DND-41 (cell line): ENCODE measurements at regions not wholly inside any gene's neighbourhood (a gene's known extent, or its start where the extent isn't known, plus 50 kb on each side); places are given as distances from the start of the nearest gene placed in this dataset.

Source experiments
- ATAC-seq: fragments of 200-7000 bp; cut with Tn5 transposase; 3 replicates; pipeline ENCODE4 v1.9.1; 2021; ENCODE audit warnings: low read depth; ENCODE audit not compliant: insufficient read depth
- DNase-seq: peaks from one replicate; pipeline ENCODE4 v3.0.0-alpha.2; 2020
- H2AFZ ChIP-seq: 2 replicates; pipeline ENCODE4 v1.6.0; 2012; ENCODE audit warnings: low read depth, low read length
- H3K27ac ChIP-seq: 2 replicates; pipeline ENCODE4 v1.5.1; 2012; ENCODE audit warnings: low read length, inconsistent platforms
- H3K27me3 ChIP-seq: fragments of 200-600 bp; sonication (generic); 2 replicates; pipeline ENCODE4 v1.6.0; 2012; ENCODE audit warnings: low read length, mild to moderate bottlenecking, inconsistent platforms; ENCODE audit not compliant: insufficient read depth, poor library complexity
- H3K36me3 ChIP-seq: 2 replicates; pipeline ENCODE4 v1.5.1; 2012; ENCODE audit warnings: low read length, inconsistent platforms; ENCODE audit not compliant: insufficient read depth
- H3K4me1 ChIP-seq: 2 replicates; pipeline ENCODE4 v1.5.1; 2012; ENCODE audit warnings: mild to moderate bottlenecking, low read length; ENCODE audit not compliant: insufficient read depth
- H3K4me2 ChIP-seq: 2 replicates; pipeline ENCODE4 v1.6.0; 2012; ENCODE audit warnings: mild to moderate bottlenecking, moderate library complexity, low read length, inconsistent platforms; ENCODE audit not compliant: insufficient read depth
- H3K4me3 ChIP-seq, 2 experiments: fragments of 200-600 bp in 1 of 2; shearing (Covaris generic) in 1 of 2; 2 replicates each; pipeline ENCODE4 v1.5.1; 2012 to 2016; ENCODE audit warnings: inconsistent platforms in 2 of 2, low read length in 2 of 2, mild to moderate bottlenecking in 2 of 2, low read depth in 1 of 2, moderate library complexity in 1 of 2
- H3K79me2 ChIP-seq: 2 replicates; pipeline ENCODE4 v1.6.0; 2012; ENCODE audit warnings: low read length, inconsistent platforms; ENCODE audit not compliant: insufficient read depth
- H3K9ac ChIP-seq: 2 replicates; pipeline ENCODE4 v1.6.0; 2012; ENCODE audit warnings: low read depth, mild to moderate bottlenecking, inconsistent platforms, low read length, moderate library complexity
- H3K9me3 ChIP-seq: 2 replicates; pipeline ENCODE4 v1.5.1; 2012; ENCODE audit warnings: low read length, moderate library complexity, mild to moderate bottlenecking, inconsistent platforms; ENCODE audit not compliant: insufficient read depth, severe bottlenecking
- H4K20me1 ChIP-seq: 2 replicates; pipeline ENCODE4 v1.6.0; 2012; ENCODE audit warnings: low read length; ENCODE audit not compliant: insufficient read depth
- CTCF ChIP-seq: IDR thresholded peaks from 2 replicates; pipeline ENCODE4 v1.5.1; 2012; ENCODE audit warnings: borderline replicate concordance, low read length, moderate library complexity, mild to moderate bottlenecking; ENCODE audit not compliant: poor library complexity, severe bottlenecking; ENCODE audit errors: extremely low read depth
- EZH2 ChIP-seq: IDR thresholded peaks from 3 replicates; pipeline ENCODE4 v1.6.1; 2012; ENCODE audit warnings: borderline replicate concordance, low read depth, mild to moderate bottlenecking, moderate library complexity, low read length, inconsistent platforms; ENCODE audit not compliant: severe bottlenecking

GRCh38 chr1:8211883-8212579 lies 105.9 kb upstream of the SLC45A1 start:
- no peak overlapping the region for H3K9ac ChIP-seq
- no peak overlapping the region for H3K27ac ChIP-seq
- H3K27me3 ChIP-seq, result peaks cover 2% of the 10 kb centered on the region

GRCh38 chr1:8211251-8211882 lies 106.5 kb upstream of the SLC45A1 start:
- Histone ChIP-seq H3K27me3 (peaks cover 2% of the 10 kb centered on the region), H3K4me2 (no peak overlapping the region)

More at GRCh38 chr1:8211883-8212579, 105.9 kb upstream of the SLC45A1 start:
- Histone ChIP-seq H4K20me1 (0 out of 2 replicates have a peak, but pooled peaks cover 7% of the 10 kb centered on the region), H3K4me2 (no peak overlapping the region), H2AFZ (no peak overlapping the region), H3K36me3 (no peaks in the 10 kb centered on the region), H3K9me3 (no peaks in the 10 kb centered on the region), H3K79me2 (no peaks in the 10 kb centered on the region), H3K4me1 (no peaks in the 10 kb centered on the region), H3K4me3 (no peak overlapping the region)
- DNase-seq (peak; percentile 11), ATAC-seq (peak; percentile 12; the same call in 1 of the 3 replicates)
- no peak for TF ChIP-seq CTCF
- TF ChIP-seq EZH2, result no peak

GRCh38 chr1:8207202-8207601 lies 110.7 kb upstream of the SLC45A1 start:
- Histone ChIP-seq H3K27me3 (no peaks in the 10 kb centered on the region), H3K4me1 (no peaks in the 10 kb centered on the region), H3K27ac (no peak overlapping the region), H3K9me3 (no peaks in the 10 kb centered on the region), H3K4me3 (no peak overlapping the region), H4K20me1 (no peaks in the 10 kb centered on the region), H3K9ac (no peak overlapping the region), H3K79me2 (no peaks in the 10 kb centered on the region), H3K36me3 (no peaks in the 10 kb centered on the region), H2AFZ (no peak overlapping the region), H3K4me2 (no peak overlapping the region)
- ATAC-seq (no peak), DNase-seq (no peak)
- no peak for TF ChIP-seq CTCF

More at GRCh38 chr1:8211251-8211882, 106.5 kb upstream of the SLC45A1 start:
- Histone ChIP-seq H4K20me1 (0 out of 2 replicates have a peak, but pooled peaks cover 7% of the 10 kb centered on the region), H3K4me1 (no peaks in the 10 kb centered on the region), H3K9ac (no peak overlapping the region), H3K4me3 (no peak overlapping the region), H3K9me3 (no peaks in the 10 kb centered on the region), H3K36me3 (no peaks in the 10 kb centered on the region), H3K79me2 (no peaks in the 10 kb centered on the region), H2AFZ (no peak overlapping the region), H3K27ac (no peak overlapping the region)
- TF ChIP-seq CTCF, result no peak
- no peak for TF ChIP-seq EZH2
- DNase-seq, result no peak
- ATAC-seq, result no peak
